OCI-LY7 (cell line): ENCODE measurements at regions not wholly inside any gene's neighbourhood (a gene's known extent, or its start where the extent isn't known, plus 50 kb on each side); places are given as distances from the start of the nearest gene placed in this dataset.

Experiments used
- BruUV-seq: library from RNA; stranded (reverse); fragments of 400-500 nt; replicated peaks from 2 replicates; lab custom pipeline; 2021; lab: Mats Ljungman, UMichigan
- CTCF ChIA-PET: fragments of 300-600 bp; sonication (Branson Sonifier 250); formaldehyde crosslinking; loops from one replicate; lab custom pipeline; 2022; ENCODE audit warnings: antibody characterized with exemption; ENCODE audit not compliant: unreplicated experiment; lab: Charles Lee
- POLR2A ChIA-PET: fragments of 300-600 bp; sonication (Branson Sonifier 250); formaldehyde crosslinking; loops from one replicate; lab custom pipeline; 2022; ENCODE audit warnings: antibody characterized with exemption; lab: Charles Lee
- DNase-seq: peaks from one replicate; pipeline ENCODE4 v3.0.0-alpha.2; 2015; ENCODE audit warnings: low spot score
- H2AFZ ChIP-seq: fragments of 200-600 bp; sonication (generic), shearing (Covaris generic); 2 replicates; pipeline ENCODE4 v1.6.1; 2014; ENCODE audit warnings: mild to moderate bottlenecking, antibody characterized with exemption, low read length, moderate library complexity
- H3K27ac ChIP-seq: fragments of 200-600 bp; sonication (generic); 2 replicates; pipeline ENCODE4 v1.5.1; 2014; ENCODE audit warnings: mixed run types, low read depth, mild to moderate bottlenecking, moderate library complexity, low read length, inconsistent platforms; ENCODE audit not compliant: poor library complexity, severe bottlenecking
- H3K36me3 ChIP-seq: fragments of 200-600 bp; sonication (generic); 2 replicates; pipeline ENCODE4 v1.6.1; 2014; ENCODE audit warnings: mild to moderate bottlenecking, antibody characterized with exemption, low read length, moderate library complexity, mixed read lengths; ENCODE audit not compliant: insufficient read depth
- H3K4me1 ChIP-seq: fragments of 200-600 bp; sonication (generic); 2 replicates; pipeline ENCODE4 v1.5.1; 2014; ENCODE audit warnings: mild to moderate bottlenecking, low read length; ENCODE audit not compliant: insufficient read depth, poor library complexity, severe bottlenecking
- H3K4me2 ChIP-seq: fragments of 200-600 bp; sonication (generic); 2 replicates; pipeline ENCODE4 v1.6.1; 2014; ENCODE audit warnings: mild to moderate bottlenecking, low read length
- H3K4me3 ChIP-seq: fragments of 200-600 bp; sonication (generic); 2 replicates; pipeline ENCODE4 v1.5.1; 2014; ENCODE audit warnings: mild to moderate bottlenecking, low read depth, low read length; ENCODE audit not compliant: poor library complexity, severe bottlenecking
- H3K79me2 ChIP-seq: fragments of 200-600 bp; sonication (generic); 2 replicates; pipeline ENCODE4 v1.6.1; 2016; ENCODE audit warnings: low read depth, mild to moderate bottlenecking, low read length, moderate library complexity, mixed read lengths; ENCODE audit not compliant: insufficient read depth
- H3K9me2 ChIP-seq: fragments of 200-600 bp; sonication (generic); 2 replicates; pipeline ENCODE4 v1.6.1; 2016; ENCODE audit warnings: mild to moderate bottlenecking, low read length, mixed read lengths; ENCODE audit not compliant: insufficient read depth
- H3K9me3 ChIP-seq: fragments of 200-600 bp; sonication (generic); 2 replicates; pipeline ENCODE4 v1.6.1; 2014; ENCODE audit warnings: mild to moderate bottlenecking, mixed run types, low read length, mixed read lengths
- H4K20me1 ChIP-seq: fragments of 200-600 bp; sonication (generic); 2 replicates; pipeline ENCODE4 v1.6.1; 2014; ENCODE audit warnings: mild to moderate bottlenecking, antibody characterized with exemption, low read length, moderate library complexity, mixed read lengths; ENCODE audit not compliant: insufficient read depth
- EZH2phosphoT487 ChIP-seq: fragments of 200-600 bp; sonication (generic); IDR thresholded peaks from 2 replicates; pipeline ENCODE4 v1.6.1; 2018; ENCODE audit warnings: low read depth, borderline replicate concordance, mild to moderate bottlenecking, mixed run types, antibody characterized with exemption, low read length, moderate library complexity, mixed read lengths
- intact Hi-C: fragments of 100-400 bp; cut with micrococcal nuclease; formaldehyde crosslinking; loops from one replicate; pipeline ENCODE4 v1.10.0; 2022; ENCODE audit not compliant: unreplicated experiment
- TF ChIP-seq, protein P1 (sequence below): fragments of 200-600 bp; sonication (generic); conservative IDR thresholded peaks from 2 replicates; pipeline ENCODE4 v1.5.1; 2014; ENCODE audit warnings: mild to moderate bottlenecking, antibody characterized with exemption, low read length, moderate library complexity, mixed read lengths

- Histone ChIP-seq H3K4me1 (no peaks in the 10 kb centered on the region), H4K20me1 (no peaks in the 10 kb centered on the region), H3K9me2 (0 out of 2 replicates have a peak, but pooled peaks cover 3% of the 10 kb centered on the region), H2AFZ (no peak overlapping the region), H3K9me3 (no peaks in the 10 kb centered on the region), H3K27ac (no peak overlapping the region), H3K4me2 (no peak overlapping the region), H3K4me3 (no peak overlapping the region), H3K79me2 (no peaks in the 10 kb centered on the region), H3K36me3 (no peaks in the 10 kb centered on the region)
- POLR2A ChIA-PET = interaction anchor here (0.9 to 1.0 kb wide), 2 partner anchors 31 to 51 kb away, joined by 3 read pairs; no protein-coding TSS in a partner anchor
- TF ChIP-seq, protein P1, sequence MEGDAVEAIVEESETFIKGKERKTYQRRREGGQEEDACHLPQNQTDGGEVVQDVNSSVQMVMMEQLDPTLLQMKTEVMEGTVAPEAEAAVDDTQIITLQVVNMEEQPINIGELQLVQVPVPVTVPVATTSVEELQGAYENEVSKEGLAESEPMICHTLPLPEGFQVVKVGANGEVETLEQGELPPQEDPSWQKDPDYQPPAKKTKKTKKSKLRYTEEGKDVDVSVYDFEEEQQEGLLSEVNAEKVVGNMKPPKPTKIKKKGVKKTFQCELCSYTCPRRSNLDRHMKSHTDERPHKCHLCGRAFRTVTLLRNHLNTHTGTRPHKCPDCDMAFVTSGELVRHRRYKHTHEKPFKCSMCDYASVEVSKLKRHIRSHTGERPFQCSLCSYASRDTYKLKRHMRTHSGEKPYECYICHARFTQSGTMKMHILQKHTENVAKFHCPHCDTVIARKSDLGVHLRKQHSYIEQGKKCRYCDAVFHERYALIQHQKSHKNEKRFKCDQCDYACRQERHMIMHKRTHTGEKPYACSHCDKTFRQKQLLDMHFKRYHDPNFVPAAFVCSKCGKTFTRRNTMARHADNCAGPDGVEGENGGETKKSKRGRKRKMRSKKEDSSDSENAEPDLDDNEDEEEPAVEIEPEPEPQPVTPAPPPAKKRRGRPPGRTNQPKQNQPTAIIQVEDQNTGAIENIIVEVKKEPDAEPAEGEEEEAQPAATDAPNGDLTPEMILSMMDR = no peak
- TF ChIP-seq EZH2phosphoT487 = no peak
- no peak for DNase-seq
- no TSS peak for BruUV-seq
- CTCF ChIA-PET = no interaction called here
- intact Hi-C loops = no loop called here
These were observed 385.9 kb downstream of the BMP4 start for GRCh38 chr14:53570411-53571387.

- Histone ChIP-seq H3K36me3 (no peaks in the 10 kb centered on the region), H3K9me3 (no peaks in the 10 kb centered on the region), H2AFZ (no peak overlapping the region), H3K79me2 (no peaks in the 10 kb centered on the region), H3K4me1 (no peaks in the 10 kb centered on the region), H3K4me2 (no peak overlapping the region), H3K4me3 (no peak overlapping the region), H3K9me2 (0 out of 2 replicates have a peak, but pooled peaks cover 3% of the 10 kb centered on the region), H3K27ac (no peak overlapping the region), H4K20me1 (no peaks in the 10 kb centered on the region)
- DNase-seq = no peak
- BruUV-seq = no TSS peak
- intact Hi-C loops = no loop called here
- ChIA-PET POLR2A (interaction anchor here (0.7 to 1.0 kb wide), 3 partner anchors 8 to 234 kb away, joined by 3 to 4 read pairs (median 3); no protein-coding TSS in a partner anchor), CTCF (no interaction called here)
- no peak for TF ChIP-seq EZH2phosphoT487
- TF ChIP-seq, protein P1 = no peak
These were observed 387.2 kb downstream of the BMP4 start for GRCh38 chr14:53569446-53569845.
